Activated T-cell treated with anti-CD3 and anti-CD28 coated beads for 1 hour (primary cell): ENCODE measurements at regions not wholly inside any gene's neighbourhood (a gene's known extent, or its start where the extent isn't known, plus 50 kb on each side); places are given as distances from the start of the nearest gene placed in this dataset.

Source experiments
- DNase-seq: peaks from one replicate; pipeline ENCODE4 v3.0.0-alpha.2; 2020; ENCODE audit warnings: low read depth

DNA sequence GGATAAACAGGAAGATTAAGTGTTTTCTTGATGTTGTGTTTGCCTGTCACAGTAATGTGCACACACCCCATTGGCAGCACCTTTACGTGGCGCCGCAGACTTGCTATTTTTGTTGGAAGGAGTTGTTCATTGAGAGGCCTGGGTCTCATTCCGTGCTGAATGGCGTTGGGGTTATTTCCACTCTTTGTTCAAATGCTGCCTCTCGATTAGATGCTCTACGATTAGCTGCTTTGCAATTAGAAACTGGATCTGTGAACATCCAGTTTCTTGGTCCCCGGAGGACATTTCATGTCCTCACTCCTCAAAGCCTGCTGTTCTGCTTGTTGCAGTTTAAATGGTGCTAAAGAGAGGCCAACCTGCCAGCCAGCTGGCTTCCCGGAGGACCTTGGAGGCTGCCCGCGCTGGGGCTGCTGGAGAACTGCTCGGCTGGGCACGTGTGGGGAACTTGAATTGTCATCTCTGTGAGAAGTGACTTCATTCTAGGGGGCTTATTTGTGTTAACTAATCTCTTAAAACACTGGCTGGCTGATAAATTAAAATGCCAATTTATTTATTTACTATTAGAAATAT lies 117.4 kb upstream of the NABP1 start:
- no peak for DNase-seq

DNA sequence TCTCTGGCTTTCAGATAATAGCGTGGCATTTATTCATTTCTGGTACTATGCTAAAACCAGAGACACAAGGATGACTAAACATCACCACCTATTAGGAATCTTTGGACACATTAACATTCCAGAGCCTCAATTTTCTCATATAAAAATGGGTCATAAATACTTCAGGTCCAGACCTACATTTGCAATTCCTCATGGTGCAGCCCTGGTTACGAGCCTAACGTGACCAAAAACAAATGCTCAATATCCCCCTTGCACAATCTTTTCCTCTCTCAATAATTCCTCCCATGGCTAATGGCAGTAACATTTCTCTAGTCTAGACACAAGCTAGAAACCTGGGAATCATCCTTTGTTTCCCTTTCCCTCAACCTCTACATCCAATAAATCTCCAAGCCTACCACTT lies 112.8 kb upstream of the NABP1 start:
- no peak for DNase-seq

DNA sequence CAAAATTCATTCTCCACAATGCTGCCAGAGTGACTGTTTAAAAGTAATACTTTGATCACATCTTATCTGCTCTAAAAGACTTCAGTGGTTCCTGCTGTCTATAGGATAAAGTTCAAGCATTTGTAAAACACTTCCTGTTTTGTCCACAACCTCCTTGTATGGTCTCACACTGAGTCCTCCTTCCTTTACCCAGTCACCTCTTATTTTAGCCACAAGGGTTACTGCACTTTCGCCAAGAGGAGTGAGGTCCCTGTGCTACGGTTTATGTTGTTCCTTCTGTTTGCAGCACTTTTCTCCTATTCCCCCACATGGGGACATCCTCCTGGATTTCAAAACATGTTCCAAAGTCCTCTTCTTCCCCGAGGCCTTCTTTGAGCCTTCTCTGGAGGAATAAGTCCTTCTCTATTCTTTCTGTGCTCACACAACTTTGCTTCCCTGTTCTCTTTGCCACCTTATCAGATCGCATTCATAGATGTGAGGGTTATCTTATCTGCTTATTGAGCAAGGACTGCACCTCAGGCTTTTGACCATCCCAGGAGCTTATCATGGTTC lies 112.2 kb upstream of the NABP1 start:
- no peak for DNase-seq

DNA sequence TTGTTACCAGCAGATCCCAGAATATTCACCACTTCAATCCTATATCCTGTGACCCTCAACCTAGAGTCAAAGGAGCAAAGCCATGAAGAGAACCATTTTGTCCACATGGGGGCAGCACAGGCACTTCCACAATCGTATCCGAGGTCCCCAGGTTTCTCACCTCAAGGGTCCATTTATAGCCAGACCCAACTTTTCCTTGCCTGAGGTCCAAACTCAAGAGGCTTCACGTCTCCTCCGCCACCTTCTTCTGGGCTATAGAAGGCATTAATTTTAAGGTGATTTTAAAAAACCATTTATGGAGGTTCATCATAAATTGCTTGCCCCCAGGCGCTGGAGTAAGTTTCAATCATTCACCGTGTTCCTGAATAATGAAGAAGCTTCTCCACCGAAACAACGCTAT lies 111.6 kb upstream of the NABP1 start:
- DNase-seq = peak; percentile 66

DNA sequence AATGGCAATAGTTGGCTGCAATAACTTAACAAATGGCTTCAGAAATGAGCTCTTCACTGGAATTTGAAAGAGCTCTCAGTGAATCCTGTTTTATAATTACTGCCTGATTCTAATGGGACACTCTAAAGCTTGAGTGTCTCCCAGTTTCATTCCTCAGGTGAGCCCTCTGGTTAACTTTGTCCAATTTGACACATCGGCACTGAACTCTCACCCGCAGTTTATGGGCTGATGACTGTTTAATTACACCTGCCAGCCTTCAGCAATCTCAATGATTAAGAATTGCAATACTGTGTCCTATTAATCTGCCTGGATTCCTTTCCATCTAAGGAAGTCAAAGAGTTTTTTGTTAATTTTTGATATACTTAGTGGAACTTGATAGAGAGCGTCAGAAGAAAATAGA lies 110.7 kb upstream of the NABP1 start:
- no peak for DNase-seq

DNA sequence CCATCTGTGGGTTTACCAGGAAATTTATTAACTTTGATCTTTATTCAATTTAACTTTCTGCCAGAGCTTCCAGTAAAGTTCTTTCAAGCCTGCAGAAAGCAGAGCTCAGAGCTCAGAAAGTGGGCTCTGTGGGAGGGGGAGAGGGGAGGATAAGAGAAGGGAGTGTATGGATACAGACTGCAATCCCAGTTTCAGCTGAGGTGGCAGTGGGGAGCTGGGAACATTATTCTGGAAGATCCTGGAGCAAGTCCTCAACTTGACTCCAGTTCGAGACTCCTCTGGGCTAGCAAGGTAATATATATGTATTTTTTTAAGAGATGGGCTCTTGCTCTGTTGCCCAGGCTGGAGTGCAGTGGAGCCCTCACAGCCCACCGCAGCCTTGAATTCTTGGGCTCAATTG lies 108.9 kb upstream of the NABP1 start:
- no peak for DNase-seq

DNA sequence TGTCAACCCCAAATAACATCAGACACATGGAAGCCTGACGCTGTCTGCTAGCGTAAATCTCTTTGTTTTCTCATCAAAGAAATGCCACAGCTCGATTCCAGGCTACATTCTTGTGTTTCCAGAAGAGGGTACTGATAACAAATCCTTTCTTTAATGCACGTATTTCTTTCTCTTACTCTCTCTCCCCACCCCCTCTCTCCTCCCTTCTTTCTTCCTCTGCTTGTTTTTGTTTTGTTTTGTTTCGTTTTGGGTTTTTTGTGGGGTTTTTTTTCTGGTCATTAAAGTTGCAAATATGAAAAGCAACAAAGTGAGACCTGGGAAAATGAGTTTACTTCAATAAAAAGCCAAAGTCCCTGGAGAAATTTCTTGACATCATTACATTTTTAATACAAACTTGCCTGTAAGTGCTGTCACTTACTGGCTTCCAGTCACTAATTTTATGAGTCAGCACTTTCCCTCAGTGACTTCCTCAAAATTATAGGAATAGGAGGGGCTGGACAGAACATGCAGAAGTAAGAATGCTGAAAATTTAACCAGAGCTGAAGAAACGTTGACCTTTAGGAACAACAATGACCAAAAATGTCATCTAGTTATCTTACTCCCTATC lies 106.7 kb upstream of the NABP1 start:
- no peak for DNase-seq

DNA sequence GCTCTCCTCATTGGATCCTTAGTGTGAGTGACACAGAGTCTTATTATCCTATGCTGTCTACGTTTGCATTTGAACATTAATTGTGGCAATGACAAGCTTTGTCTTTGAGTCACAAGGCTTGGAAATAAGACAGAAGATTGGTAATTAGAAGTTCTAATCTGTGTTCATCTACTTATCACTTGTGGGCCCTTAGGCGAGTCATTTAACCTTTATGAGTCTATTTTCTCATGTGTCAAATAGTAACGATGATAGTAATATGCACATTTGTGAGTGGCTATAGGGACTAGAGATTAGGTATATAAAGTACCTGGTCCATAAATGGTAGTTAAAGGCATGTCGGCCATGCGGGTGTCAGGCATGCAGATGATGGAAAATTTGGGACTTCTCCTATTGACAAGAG lies 105.6 kb upstream of the NABP1 start:
- no peak for DNase-seq

DNA sequence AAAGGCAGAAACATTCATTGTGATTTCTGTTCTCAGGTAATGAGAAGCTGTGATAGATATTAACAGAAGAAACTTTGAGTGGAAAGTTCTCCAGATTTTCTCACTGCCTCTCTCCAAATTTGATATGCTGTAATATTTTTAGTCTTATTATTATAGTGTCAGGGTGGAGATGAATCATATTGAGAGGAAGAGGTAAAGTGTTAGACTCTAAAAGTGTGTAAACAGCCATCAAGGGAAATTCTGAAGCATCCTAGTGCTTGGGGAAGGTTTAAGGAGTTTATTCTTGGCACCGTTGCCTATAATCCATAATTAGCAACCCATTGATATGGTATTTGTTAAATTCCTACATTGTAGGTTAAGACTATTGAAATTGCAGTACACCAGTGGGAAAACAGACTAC lies 104.7 kb upstream of the NABP1 start:
- no peak for DNase-seq

DNA sequence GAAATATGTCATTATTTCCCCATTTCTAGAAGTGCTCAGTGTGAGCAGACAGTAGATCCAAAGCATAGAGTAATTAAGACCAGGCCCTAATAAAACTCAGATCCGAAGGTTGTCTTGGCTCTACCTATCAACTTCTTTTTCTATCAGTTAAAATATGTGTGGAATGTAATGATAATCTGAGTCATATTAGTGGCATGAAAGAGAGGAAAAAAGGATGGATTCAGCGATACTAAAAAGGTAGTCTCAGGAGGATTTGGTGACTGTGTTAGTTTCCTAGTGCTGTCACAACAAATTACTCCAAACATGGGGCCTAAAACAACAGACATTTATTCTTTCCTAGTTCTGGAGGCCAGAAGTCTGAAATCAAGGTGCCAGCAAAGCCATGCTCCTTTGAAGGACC lies 103.7 kb upstream of the NABP1 start:
- DNase-seq = no peak

DNA sequence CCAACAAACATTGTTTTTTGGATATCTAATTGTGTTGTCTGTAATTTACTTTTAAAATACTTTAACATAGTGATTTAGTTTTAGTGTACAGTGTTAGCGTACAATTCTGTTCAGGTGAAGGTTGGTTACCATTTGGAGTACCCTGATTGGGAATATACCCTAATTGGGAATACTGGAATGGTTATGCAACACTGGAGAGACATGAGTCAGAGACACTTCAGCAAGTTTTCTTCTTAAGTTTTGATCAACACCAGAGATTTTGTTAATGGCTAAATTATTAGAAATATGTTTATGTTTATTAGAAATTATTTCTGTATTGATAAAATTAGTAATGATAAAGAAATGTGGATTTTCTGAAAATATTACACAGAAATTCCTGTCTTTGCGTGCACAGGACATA lies 100.3 kb upstream of the NABP1 start:
- DNase-seq = no peak

DNA sequence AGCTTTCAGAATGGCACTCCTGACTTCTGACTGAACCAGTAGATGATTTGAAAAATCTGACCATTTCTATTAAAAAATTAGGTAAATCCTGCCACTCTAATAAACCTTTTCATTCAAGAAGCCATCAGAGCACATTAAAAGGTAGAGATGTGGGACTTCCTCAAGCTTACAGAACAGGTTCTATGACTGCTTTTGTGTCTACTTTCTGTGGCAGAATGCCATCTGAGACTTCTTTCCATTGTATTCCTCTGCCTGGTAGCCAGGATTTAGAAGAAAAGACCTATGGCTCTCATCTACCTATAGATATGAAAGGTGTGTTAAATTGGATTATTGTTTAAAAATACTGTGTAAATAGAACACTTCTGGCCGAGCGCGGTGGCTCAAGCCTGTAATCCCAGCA lies 99.9 kb upstream of the NABP1 start:
- DNase-seq = no peak

DNA sequence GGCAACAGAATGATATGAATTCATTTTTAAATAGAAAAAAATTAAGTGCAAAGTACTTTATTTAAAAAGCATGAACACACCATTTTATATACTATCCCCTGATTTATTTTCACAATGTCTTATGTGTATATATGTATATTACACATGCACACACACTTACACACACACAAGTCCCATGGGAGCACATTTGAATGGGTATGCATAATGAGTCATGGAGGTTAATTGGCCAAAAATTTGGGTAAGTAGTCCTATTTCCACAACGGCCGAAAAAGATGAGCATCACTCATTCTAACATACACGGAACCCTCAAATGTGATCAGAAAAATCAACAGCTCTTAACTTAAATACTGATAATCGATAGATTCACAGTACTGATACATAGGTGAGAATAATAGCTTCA lies 97.4 kb upstream of the NABP1 start:
- no peak for DNase-seq

DNA sequence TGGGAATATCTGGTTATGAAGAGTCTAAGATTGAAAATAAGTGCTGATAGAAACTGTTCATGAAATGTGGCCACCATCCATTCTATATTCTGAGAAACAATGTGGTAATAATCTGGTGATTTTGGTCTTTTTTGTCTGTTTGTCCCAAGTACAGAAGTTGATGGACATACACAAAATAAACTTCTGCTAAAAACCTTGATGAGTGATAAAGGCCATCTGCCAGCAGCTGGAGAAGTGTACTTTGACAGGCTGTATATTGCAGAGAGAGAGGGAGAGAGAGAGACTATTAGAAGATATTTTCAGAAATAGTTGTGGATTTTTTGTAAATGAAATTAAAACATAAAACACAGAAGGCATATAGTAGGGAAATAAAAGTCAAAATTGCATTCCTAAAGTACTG lies 96.9 kb upstream of the NABP1 start:
- DNase-seq = no peak

DNA sequence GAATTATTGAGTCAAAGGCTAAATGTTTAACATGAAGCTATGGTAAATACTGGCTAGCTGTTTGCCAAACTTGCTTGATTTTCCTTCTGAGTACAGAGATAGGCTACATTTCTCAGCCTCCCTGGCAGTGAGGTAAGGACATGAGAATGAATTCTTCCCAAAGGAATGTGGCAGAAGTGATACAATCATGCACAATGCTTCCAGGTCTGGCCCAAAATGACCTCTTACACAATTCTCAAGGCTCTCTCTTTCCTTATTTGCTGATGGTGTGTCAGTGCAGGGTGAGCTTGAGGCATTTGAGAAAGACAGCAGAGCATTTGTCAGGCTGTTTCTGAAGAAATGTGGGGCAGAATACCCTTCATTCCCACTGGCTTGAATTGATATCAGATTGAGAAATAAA lies 95.6 kb upstream of the NABP1 start:
- DNase-seq = no peak

DNA sequence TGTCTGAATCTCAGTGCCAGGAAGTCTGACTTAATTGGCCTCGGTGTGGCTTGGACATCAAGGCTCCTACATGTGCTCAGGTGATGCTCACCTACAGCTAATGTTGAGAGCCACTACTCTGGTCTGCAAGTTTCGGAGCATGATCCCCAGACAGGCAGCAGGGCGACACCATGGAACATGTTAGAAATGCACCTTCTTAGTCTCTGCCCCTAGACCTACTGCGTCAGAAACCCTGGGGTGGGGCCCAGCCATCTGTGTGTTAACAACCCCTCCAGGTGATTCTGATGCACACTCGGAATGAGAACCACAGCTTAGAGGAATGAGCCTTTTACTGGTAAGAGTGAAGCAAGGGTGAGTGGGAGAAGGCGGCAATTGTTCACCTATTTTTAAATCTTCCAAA lies 86.9 kb upstream of the NABP1 start:
- no peak for DNase-seq

DNA sequence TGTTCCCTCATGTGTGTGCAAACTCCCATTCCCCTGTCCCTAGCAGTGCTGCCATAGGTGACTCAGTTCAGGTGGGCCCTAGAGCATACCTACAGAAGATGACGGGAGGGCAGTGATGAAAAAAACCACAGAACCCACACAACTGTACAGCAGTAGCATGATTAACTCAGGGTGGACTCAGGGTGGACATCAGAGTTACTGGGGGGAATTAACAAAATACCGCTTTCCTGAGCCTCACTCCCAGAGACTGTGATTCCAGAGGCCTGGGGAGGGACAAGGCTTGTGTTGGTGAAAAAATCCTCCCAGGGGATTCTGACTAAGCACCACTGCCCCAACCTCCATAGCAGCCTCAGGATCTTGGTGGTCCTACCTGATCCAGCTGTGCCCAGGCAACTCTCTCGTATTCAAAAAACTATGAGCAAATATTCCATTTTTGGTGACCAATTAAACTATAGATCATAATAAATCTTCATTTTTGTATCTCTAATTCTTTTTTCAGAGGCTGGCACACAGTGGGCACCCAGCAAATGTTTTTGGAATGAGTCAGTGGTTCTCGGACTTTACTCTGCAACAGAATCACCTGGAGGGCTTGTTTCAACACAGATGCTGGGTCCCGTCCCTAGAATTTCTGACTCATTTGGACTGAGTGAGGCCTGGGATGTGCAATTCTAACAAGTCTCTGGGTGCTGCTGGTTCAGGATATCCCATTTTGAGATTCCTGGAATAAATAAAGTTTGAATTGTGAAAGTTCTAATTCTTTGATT lies 84.1 kb upstream of the NABP1 start:
- DNase-seq = no peak

DNA sequence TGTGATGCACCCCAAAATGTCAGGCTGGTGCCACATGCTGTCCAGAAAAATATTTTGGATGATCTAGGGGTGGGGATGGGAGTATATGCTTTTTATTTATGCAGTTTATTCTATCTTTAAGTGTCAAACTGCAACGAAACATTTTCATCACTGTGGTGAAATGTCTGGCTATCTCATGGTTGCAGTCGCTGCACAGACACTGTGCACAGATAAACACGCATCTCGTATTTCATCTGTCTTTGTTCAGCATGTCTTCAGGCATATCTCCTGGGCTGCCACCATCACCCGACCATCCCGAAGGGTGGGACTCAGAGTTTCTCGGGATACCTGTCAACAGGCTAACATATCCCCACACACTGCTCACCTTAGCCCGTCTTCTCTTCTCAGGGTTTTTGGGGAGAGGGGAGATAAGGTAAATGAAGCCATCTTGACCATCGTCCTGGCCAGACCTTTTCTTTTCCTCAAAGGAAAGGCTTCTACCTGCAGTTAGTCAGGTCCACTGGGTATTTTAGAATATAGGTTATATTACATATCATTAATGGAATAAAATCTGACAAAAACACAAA lies 80.7 kb upstream of the NABP1 start:
- DNase-seq = no peak

DNA sequence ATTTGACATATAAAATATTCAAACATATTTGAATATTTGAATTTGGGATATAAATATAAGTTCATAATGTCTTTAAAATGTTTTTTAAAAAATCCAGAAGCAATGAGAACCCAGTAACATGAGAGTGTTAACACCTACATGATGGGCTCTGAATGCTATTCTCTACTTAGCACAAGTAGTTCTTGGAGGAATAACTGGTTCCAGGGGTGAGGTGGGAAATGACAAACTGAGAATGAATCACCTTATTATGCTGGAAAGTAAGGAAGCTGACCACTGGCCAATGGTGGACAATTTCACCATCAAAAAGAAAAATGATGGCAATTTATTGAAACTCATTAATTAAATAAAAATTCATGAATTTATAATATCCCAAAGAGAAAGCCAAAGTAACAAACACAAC lies 79.6 kb upstream of the NABP1 start:
- DNase-seq = no peak

DNA sequence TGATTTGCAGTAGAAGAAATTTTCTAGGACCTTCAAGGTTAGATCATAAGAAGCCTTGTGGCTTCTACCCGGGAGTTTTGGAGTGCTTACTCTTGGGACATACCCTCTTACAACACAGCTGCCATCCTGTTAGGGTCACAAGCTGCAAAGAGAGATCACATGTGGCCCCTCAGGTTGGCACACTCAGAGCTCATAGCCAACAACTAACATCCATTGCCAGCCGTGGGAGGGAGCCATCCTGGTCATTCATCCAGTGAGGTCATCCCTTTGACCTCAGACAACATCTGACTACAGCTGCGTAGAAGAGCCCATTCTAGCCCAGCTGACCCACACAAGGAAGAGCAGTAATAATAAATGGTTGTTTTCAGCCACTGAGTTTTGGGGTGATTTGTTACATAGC lies 76.9 kb upstream of the NABP1 start:
- no peak for DNase-seq

DNA sequence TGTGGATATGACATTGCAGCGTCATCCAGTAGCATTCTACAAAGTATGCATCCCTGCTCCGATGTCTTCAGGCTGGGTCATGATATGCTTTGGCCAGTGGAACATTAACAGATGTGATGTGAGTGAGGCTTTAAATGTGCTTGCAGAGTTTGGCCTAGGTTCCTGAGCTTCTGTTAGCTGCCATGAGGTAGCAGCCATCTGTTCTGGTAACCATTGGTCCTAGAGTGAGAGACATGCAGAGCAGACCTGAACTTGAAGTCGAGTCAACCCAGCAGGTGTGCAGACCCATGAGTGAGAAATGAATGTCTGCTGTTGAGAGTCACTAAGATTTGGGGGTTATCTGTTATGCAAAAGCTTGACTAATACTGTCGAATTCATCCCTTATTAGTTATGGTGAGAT lies 73.8 kb upstream of the NABP1 start:
- no peak for DNase-seq

DNA sequence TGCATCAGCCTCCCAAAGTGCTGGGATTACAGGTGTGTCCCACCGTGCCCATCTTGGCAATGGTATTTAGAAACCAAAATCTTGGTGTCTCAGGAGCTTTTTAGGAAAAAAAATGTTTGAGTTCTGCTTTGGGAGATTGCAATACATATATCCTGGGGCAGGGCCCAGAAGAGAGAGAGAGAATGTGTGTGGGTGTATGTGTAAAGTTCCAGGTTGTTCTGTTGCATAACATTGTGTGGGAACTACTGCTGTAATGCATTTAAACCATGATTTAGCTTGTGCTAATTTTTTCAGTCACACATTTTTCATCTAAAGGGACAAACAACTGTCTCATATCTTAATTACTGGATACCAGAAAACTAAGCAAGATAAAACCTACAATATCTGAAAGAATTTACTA lies 70.8 kb upstream of the NABP1 start:
- DNase-seq = no peak

DNA sequence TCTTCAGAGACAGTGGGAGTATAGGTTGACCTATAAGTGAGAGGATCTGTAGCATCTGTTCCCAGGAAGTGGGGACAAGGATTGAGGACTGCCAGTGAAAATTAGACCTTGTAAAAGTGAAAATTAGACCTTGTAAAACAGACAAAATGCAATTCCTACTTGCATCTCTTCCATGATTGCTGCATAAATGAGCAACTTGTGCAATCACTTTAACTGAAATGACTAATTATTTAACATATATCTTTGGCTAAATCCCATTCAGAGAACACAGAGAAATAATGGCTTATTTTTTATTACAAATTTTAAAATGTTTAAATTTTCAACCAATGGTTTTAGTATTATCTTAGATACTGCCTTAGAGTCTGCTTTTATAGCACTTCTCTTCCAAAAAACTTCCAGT lies 67.2 kb upstream of the NABP1 start:
- DNase-seq = no peak
